ENCODE measurements at regions not wholly inside any gene's neighbourhood (a gene's known extent, or its start where the extent isn't known, plus 50 kb on each side); places are given as distances from the start of the nearest gene placed in this dataset.

- TF ChIP-seq, protein P1, sequence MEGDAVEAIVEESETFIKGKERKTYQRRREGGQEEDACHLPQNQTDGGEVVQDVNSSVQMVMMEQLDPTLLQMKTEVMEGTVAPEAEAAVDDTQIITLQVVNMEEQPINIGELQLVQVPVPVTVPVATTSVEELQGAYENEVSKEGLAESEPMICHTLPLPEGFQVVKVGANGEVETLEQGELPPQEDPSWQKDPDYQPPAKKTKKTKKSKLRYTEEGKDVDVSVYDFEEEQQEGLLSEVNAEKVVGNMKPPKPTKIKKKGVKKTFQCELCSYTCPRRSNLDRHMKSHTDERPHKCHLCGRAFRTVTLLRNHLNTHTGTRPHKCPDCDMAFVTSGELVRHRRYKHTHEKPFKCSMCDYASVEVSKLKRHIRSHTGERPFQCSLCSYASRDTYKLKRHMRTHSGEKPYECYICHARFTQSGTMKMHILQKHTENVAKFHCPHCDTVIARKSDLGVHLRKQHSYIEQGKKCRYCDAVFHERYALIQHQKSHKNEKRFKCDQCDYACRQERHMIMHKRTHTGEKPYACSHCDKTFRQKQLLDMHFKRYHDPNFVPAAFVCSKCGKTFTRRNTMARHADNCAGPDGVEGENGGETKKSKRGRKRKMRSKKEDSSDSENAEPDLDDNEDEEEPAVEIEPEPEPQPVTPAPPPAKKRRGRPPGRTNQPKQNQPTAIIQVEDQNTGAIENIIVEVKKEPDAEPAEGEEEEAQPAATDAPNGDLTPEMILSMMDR (conservative IDR thresholded peaks at IDR 0.05 in 1 of 2, IDR thresholded peaks at IDR 0.05 in 1 of 2; ENCODE audit: extremely low read depth in 1 of 2, insufficient read depth in 1 of 2, low read depth in 1 of 2, low read length in 2 of 2): no peak
- no peak for TF ChIP-seq EZH2 (IDR thresholded peaks at IDR 0.05; ENCODE audit: borderline replicate concordance, low read length)
Measured at GRCh38 chr19:23509686-23510450, 114.6 kb upstream of the ZNF91 start.

Measured in mammary epithelial cell (primary cell).